SK-N-MC (cell line): ENCODE measurements at regions not wholly inside any gene's neighbourhood (a gene's known extent, or its start where the extent isn't known, plus 50 kb on each side); places are given as distances from the start of the nearest gene placed in this dataset.

ENCODE experiments used
- DNase-seq: peaks from one replicate; pipeline ENCODE4 v3.0.0-alpha.2; 2011; ENCODE audit warnings: low read depth, low spot score
- H3K27ac ChIP-seq: fragments of 200-600 bp; sonication (generic); 2 replicates; pipeline ENCODE4 v1.5.1; 2016; ENCODE audit warnings: mixed run types
- H3K36me3 ChIP-seq: fragments of 200-600 bp; sonication (generic); 2 replicates; pipeline ENCODE4 v1.6.1; 2017; ENCODE audit warnings: antibody characterized with exemption, low read length, mixed read lengths; ENCODE audit not compliant: insufficient read depth
- H3K4me3 ChIP-seq: fragments of 200-600 bp; sonication (generic); 2 replicates; pipeline ENCODE4 v1.5.1; 2016
- H3K9ac ChIP-seq: fragments of 200-600 bp; sonication (generic); 2 replicates; pipeline ENCODE4 v1.8.0; 2017; ENCODE audit warnings: mixed run types, mixed read lengths; ENCODE audit not compliant: insufficient read length
- H3K9me3 ChIP-seq: fragments of 200-600 bp; sonication (generic); 2 replicates; pipeline ENCODE4 v1.6.1; 2017; ENCODE audit warnings: low read depth, mild to moderate bottlenecking, antibody characterized with exemption, low read length, moderate library complexity, mixed read lengths
- EZH2 ChIP-seq: fragments of 200-600 bp; sonication (generic); IDR thresholded peaks from one replicate; pipeline ENCODE4 v1.6.1; 2017; ENCODE audit warnings: antibody characterized with exemption
- FOXP2 ChIP-seq: optimal IDR thresholded peaks from 2 replicates; pipeline ENCODE3; 2011; ENCODE audit warnings: mild to moderate bottlenecking, moderate library complexity; ENCODE audit not compliant: insufficient read depth; ENCODE audit errors: extremely low read length, control extremely low read depth
- POLR2AphosphoS5 ChIP-seq: IDR thresholded peaks from 2 replicates; pipeline ENCODE4 v1.6.1; 2012; ENCODE audit warnings: mild to moderate bottlenecking, low read depth, low read length, borderline replicate concordance

- Histone ChIP-seq H3K4me3 (no peak overlapping the region), H3K9ac (no peak overlapping the region), H3K36me3 (no peaks in the 10 kb centered on the region), H3K27ac (no peak overlapping the region), H3K9me3 (no peaks in the 10 kb centered on the region)
- DNase-seq = no peak
- TF ChIP-seq EZH2 = no peak
- no peak for TF ChIP-seq FOXP2
- no peak for TF ChIP-seq POLR2AphosphoS5
Observed at GRCh38 chr14:98725191-98725590, 546.8 kb downstream of the BCL11B start.

DNA sequence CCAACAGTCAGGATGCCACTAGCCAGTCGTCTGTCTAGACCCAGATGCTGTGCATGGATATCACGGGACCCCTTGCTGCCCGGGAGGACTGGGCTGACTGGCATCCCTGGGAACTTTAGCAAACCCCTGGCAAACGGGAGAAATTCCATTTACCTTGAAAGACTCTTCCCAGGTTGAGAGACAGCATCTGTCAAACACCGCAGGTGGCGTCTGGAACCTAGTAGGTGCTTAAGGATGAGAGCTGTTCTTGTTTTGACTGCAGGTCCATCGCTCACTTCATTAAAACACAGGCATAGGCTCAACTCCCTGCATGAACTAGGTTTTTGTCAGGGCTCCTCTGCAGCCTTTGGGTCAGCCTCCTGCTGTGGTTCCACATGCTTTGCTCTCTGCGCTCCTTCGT, 546.3 kb downstream of the BCL11B start:
- H3K9me3 ChIP-seq = no peaks in the 10 kb centered on the region
- no peak for TF ChIP-seq POLR2AphosphoS5
- TF ChIP-seq EZH2 = no peak
- no peak for TF ChIP-seq FOXP2

GRCh38 chr14:98726585-98727405, 545.2 kb downstream of the BCL11B start:
- H3K9me3 ChIP-seq = no peaks in the 10 kb centered on the region

More for the DNA sequence above, 546.3 kb downstream of the BCL11B start:
- DNase-seq = no peak
- no peak overlapping the region for H3K27ac ChIP-seq
- H3K36me3 ChIP-seq = no peaks in the 10 kb centered on the region
- H3K9ac ChIP-seq = no peak overlapping the region
- H3K4me3 ChIP-seq = no peak overlapping the region

DNA sequence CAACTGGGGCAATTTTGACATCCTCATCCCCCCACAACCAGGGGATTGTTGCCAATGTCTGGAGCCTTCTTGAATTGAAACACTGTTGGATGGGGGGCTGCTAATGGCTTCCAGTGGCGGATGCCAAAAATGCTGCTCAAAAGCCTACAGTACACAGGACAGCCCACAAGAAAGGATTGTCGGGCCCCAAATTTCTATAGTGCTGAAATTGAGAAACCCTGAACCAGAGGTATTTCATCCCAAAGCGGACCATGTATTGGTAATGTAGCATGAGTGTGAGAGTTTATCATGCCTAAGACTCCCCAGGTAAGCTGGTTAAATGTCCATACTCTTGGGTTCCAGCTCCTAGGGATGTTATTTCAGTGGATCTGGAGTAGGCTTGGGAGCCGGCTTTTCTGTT, 544.0 kb downstream of the BCL11B start:
- TF ChIP-seq POLR2AphosphoS5 (no peak), FOXP2 (no peak), EZH2 (no peak)
- H3K36me3 ChIP-seq = no peaks in the 10 kb centered on the region
- no peak for DNase-seq
- no peaks in the 10 kb centered on the region for H3K9me3 ChIP-seq
- H3K27ac ChIP-seq = no peak overlapping the region
- no peak overlapping the region for H3K9ac ChIP-seq
- no peak overlapping the region for H3K4me3 ChIP-seq

More at GRCh38 chr14:98726585-98727405, 545.2 kb downstream of the BCL11B start:
- Histone ChIP-seq H3K27ac (no peak overlapping the region), H3K4me3 (no peak overlapping the region), H3K9ac (no peak overlapping the region), H3K36me3 (no peaks in the 10 kb centered on the region)
- TF ChIP-seq FOXP2 (no peak), POLR2AphosphoS5 (no peak), EZH2 (no peak)
- no peak for DNase-seq

DNA sequence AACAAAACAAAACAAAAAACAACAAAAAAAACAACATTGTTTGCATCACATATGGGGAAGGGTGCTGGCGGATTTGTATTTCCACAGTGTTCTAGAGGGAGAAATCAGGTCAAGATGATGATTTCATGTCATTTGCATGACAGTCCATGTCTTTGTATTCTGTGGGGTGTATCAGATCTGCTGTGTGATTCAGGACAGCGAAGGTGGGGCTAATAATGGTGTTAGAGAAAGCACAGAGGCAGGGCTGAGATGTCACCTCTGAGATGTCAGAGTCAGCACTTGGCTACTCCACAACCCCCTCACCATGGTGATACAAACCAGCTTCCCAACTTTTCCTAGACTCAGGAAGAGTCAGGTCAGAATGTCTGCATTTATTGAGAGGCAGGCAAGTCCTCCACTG, 543.2 kb downstream of the BCL11B start:
- Histone ChIP-seq H3K9ac (no peak overlapping the region), H3K9me3 (no peaks in the 10 kb centered on the region), H3K4me3 (no peak overlapping the region), H3K27ac (no peak overlapping the region), H3K36me3 (no peaks in the 10 kb centered on the region)
- no peak for DNase-seq
- TF ChIP-seq EZH2 = no peak

DNA sequence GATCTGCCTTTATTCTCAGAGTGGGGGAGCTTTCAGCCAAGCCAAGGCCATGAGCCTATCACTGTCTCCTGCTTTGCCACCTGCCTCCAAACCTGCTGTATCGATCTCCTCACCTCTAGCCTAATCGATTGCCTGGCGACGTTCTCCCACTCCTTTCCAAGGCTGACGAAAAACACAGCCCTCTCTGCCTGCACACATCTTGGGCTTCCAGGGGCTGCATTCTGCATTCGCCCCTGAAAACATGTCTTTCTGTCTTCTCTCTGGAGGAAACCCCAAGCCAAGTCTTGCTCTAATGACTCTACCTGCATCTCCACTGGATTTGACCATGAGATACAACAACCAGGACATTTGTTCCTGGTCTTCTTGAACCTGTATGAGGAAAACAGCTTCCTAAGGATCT, 540.7 kb downstream of the BCL11B start:
- H3K9ac ChIP-seq = no peak overlapping the region
- TF ChIP-seq EZH2 = no peak
- no peak for TF ChIP-seq FOXP2
- no peak for TF ChIP-seq POLR2AphosphoS5
- H3K27ac ChIP-seq = no peak overlapping the region
- no peak overlapping the region for H3K4me3 ChIP-seq
- no peaks in the 10 kb centered on the region for H3K36me3 ChIP-seq
- no peaks in the 10 kb centered on the region for H3K9me3 ChIP-seq
- DNase-seq = no peak

- Histone ChIP-seq H3K36me3 (no peaks in the 10 kb centered on the region), H3K9me3 (no peaks in the 10 kb centered on the region), H3K27ac (no peak overlapping the region), H3K9ac (no peak overlapping the region), H3K4me3 (no peak overlapping the region)
- no peak for TF ChIP-seq FOXP2
- TF ChIP-seq POLR2AphosphoS5 = no peak
- TF ChIP-seq EZH2 = no peak
- no peak for DNase-seq
Observed at GRCh38 chr14:98731701-98732100, 540.3 kb downstream of the BCL11B start.

DNA sequence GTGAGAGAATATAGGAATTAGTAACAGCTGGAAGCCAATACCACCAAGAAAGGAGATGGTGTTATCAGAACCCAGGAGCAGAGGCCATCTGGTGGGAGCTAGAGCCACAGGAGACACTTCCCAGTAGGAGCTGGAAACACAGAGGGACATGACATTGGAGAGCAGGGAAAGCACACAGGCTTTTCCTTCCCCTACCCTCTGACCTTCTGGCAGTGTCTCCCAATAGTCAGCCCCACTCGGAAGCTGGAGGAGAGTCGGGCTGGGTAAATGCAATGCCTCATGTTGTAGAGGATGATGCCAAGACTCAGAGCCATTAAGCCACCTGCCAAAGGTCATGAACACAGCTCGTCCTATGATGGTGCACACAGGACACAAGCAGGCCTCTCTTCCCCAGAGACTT, 538.5 kb downstream of the BCL11B start:
- no peak for TF ChIP-seq FOXP2
- TF ChIP-seq POLR2AphosphoS5 = no peak
- no peak for TF ChIP-seq EZH2
- Histone ChIP-seq H3K36me3 (no peaks in the 10 kb centered on the region), H3K9me3 (no peaks in the 10 kb centered on the region), H3K9ac (no peak overlapping the region), H3K27ac (no peak overlapping the region), H3K4me3 (no peak overlapping the region)
- no peak for DNase-seq
